H1 (cell line): ENCODE measurements at regions not wholly inside any gene's neighbourhood (a gene's known extent, or its start where the extent isn't known, plus 50 kb on each side); places are given as distances from the start of the nearest gene placed in this dataset.

Experiments
- RFX5 ChIP-seq: IDR thresholded peaks from 2 replicates; pipeline ENCODE4 v1.6.1; 2011; ENCODE audit warnings: low read depth, low read length, improper control_type of control experiment, borderline replicate concordance

DNA sequence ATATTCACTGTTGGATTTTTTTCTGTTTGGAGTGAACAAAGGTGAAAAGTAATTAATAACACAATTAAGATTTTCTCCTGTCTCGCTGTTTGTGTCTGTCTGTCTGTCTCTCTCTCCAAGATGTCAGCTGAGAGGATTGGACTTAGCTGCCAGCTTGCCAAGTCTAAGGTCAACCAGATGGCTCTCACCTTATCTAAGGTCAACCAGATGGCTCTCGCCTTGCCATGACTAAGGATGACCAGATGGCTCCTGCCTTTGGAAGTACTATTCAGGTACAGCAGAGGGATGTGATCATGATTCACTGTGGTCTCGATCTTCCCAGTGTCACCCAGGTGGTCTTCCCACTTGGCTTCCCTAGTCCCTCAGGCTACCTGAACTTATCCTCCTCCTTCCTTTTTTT is 1436.4 kb downstream of the UQCRFS1 start (continued):
- TF ChIP-seq RFX5 = no peak
